HG03066 (cell line): ENCODE measurements at regions not wholly inside any gene's neighbourhood (a gene's known extent, or its start where the extent isn't known, plus 50 kb on each side); places are given as distances from the start of the nearest gene placed in this dataset.

ENCODE experiments used
- ATAC-seq: cut with Tn5 transposase; IDR thresholded peaks from one replicate; pipeline ENCODE4 v1.9.1; 2021; ENCODE audit warnings: low read depth; ENCODE audit not compliant: unreplicated experiment

DNA sequence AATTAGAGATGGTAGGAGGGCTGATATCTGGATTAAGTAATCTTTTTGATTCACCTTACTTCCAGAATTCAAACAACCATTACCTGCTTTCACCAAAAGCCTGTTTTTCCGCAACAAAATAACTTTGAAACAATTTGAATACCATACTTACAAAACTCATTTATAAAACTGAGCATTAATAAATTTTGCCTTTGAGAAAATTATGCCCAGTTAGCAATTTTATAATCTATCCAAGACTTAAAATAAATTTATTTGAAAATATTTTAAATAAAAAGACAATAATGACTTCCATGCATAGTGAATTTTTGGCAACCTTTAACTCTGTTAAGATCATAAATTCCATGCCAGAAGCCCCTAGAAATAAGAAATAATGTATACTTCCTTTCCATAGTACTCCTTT, 71.3 kb upstream of the FTMT start:
- ATAC-seq, result no peak

- ATAC-seq, result no peak
Measured at GRCh38 chr5:121783700-121784099, 68.0 kb upstream of the FTMT start.

GRCh38 chr5:121793791-121794190, 57.9 kb upstream of the FTMT start:
- ATAC-seq, result no peak

DNA sequence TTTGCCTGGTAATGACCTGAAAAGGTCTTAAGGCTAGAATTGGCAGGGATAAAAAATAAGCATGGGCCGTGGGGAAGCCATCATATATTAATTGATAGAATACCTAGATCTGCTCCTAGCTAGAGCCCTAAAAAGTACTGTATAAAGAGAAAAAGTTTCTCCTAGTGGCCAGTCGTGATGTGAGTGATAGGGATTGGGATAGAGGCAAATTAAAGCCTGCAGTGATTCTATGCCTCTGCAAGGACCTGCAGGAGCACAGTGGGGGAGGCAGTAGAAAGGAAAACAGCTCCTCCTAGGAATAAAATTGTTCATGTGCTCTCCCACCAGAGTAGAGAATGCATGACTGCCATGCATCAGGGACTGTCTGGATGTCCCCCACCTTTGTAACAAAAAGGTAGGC, 56.2 kb upstream of the FTMT start:
- ATAC-seq, result no peak

DNA sequence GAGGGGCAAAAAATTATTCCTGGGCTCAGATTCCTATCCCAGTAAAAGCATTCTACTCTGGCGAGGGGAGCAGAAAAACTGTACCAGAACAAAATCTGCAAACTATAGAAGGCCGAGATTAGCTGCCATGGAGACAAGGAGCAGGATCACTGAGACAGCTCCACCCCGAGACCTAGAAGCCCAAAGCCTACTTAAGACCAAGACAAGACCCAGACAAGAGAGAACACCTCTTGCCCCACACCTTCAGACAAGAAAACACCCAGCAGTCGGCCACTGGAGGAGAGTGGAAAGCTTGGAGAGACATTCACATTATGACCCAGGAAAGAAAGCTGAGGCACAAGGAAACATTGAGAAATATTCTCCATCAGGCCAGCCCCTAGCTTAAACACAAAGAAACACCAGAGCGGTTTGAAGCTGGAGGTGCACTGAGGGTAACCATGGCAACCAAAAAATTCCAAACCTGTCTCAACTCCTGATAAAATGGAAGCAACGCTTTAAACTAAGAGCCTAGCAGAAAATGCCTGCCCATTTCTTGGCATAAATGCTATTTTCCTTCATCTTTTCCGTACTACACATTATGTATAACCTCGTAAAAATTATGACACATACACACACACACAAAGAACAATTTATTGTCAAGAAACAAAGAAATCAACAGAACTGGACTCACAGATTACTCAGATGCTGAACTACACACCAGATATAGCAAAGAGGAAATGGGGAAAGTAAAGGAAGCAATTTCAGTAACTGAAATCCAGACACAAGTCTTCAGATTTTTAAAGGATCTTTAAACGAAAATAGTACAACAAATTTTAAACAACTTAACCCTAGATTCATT, 53.8 kb upstream of the FTMT start:
- no peak for ATAC-seq
